HCT116 (cell line): ENCODE measurements at regions not wholly inside any gene's neighbourhood (a gene's known extent, or its start where the extent isn't known, plus 50 kb on each side); places are given as distances from the start of the nearest gene placed in this dataset.

Experiments
- ATAC-seq: fragments of 200-7000 bp; cut with Tn5 transposase; 2 replicates; pipeline ENCODE4 v1.9.1; 2020; ENCODE audit warnings: mild to moderate bottlenecking, moderate library complexity
- BruUV-seq: library from RNA; stranded (reverse); fragments of 400-500 nt; replicated peaks from 2 replicates; lab custom pipeline; 2021; lab: Mats Ljungman, UMichigan
- CTCF ChIA-PET: fragments of 300-600 bp; sonication (Branson Sonifier 250); formaldehyde crosslinking; loops from one replicate; lab custom pipeline; 2021; ENCODE audit warnings: antibody characterized with exemption; lab: Charles Lee
- POLR2A ChIA-PET: fragments of 300-600, 350-600 bp; sonication (Branson Sonifier 250); formaldehyde crosslinking; loops from one replicate; lab custom pipeline; 2021; ENCODE audit warnings: antibody characterized with exemption; lab: Charles Lee
- RAD21 ChIA-PET, 2 experiments: fragments of 300-600 bp; sonication (Branson Sonifier 250); formaldehyde crosslinking; loops; one replicate each; lab custom pipeline; 2023; ENCODE audit warnings: low total read pairs in 2 of 2; ENCODE audit not compliant: uncharacterized antibody in 2 of 2, unreplicated experiment in 2 of 2, low non-redundant PET in 1 of 2; lab: Charles Lee
- DNase-seq: peaks from one replicate; pipeline ENCODE4 v3.0.0-alpha.2; 2010; ENCODE audit warnings: low read depth, low spot score
- H2AFZ ChIP-seq: fragments of 200-600 bp; shearing (Covaris generic), sonication (generic); 2 replicates; pipeline ENCODE4 v1.6.1; 2017; ENCODE audit warnings: low read depth, mixed run types, mixed read lengths, antibody characterized with exemption, low read length; ENCODE audit not compliant: poor library complexity, severe bottlenecking
- H3K27ac ChIP-seq: 2 replicates; pipeline ENCODE4 v1.5.1; 2012; ENCODE audit warnings: low read depth, low read length
- H3K27me3 ChIP-seq: fragments of 200-600 bp; sonication (generic); 2 replicates; pipeline ENCODE4 v1.6.1; 2016; ENCODE audit warnings: mixed run types, low read length, mixed read lengths; ENCODE audit not compliant: insufficient read depth
- H3K36me3 ChIP-seq, 2 experiments: fragments of 200-500 bp in 1 of 2; fragments of 200-600 bp in 1 of 2; sonication (Bioruptor generic) in 1 of 2; sonication (generic) in 1 of 2; 2 replicates each; pipeline versions ENCODE4 v1.5.1 to v1.6.1; 2014 to 2016; ENCODE audit warnings: low read length in 2 of 2, inconsistent platforms in 1 of 2, mixed read lengths in 1 of 2, mixed run types in 1 of 2; ENCODE audit not compliant: insufficient read depth in 2 of 2, control insufficient read depth in 1 of 2
- H3K4me1 ChIP-seq, 2 experiments: fragments of 200-600 bp in 1 of 2; sonication (generic) in 1 of 2; 2 replicates each; pipeline versions ENCODE4 v1.5.1 to v1.6.1; 2012 to 2017; ENCODE audit warnings: low read length in 2 of 2, inconsistent platforms in 1 of 2, mild to moderate bottlenecking in 1 of 2, mixed read lengths in 1 of 2, mixed run types in 1 of 2, moderate library complexity in 1 of 2; ENCODE audit not compliant: insufficient read depth in 2 of 2, control insufficient read depth in 1 of 2
- H3K4me2 ChIP-seq: fragments of 200-600 bp; sonication (generic); 2 replicates; pipeline ENCODE4 v1.6.1; 2017; ENCODE audit warnings: mixed run types, low read length, mixed read lengths
- H3K4me3 ChIP-seq, 2 experiments: fragments of 200-600 bp in 1 of 2; sonication (generic) in 1 of 2; replicated peaks in 1 of 2; 2 replicates each; pipeline ENCODE4 v1.5.1; 2011 to 2016; ENCODE audit warnings: low read length in 2 of 2, control low read depth in 1 of 2, low read depth in 1 of 2, mild to moderate bottlenecking in 1 of 2, mixed read lengths in 1 of 2, mixed run types in 1 of 2
- H3K79me2 ChIP-seq: fragments of 200-600 bp; sonication (generic); 2 replicates; pipeline ENCODE4 v1.6.1; 2017; ENCODE audit warnings: mild to moderate bottlenecking, mixed run types, low read length, moderate library complexity, mixed read lengths; ENCODE audit not compliant: insufficient read depth
- H3K9ac ChIP-seq: fragments of 200-600 bp; sonication (generic); 2 replicates; pipeline ENCODE4 v1.6.1; 2016; ENCODE audit warnings: low read length, mixed read lengths
- H3K9me2 ChIP-seq: fragments of 200-600 bp; sonication (generic), shearing (Covaris generic); 2 replicates; pipeline ENCODE4 v1.6.1; 2017; ENCODE audit warnings: mixed run types, mild to moderate bottlenecking, moderate library complexity; ENCODE audit not compliant: insufficient read depth
- H3K9me3 ChIP-seq, 2 experiments: fragments of 200-500 bp in 1 of 2; fragments of 200-600 bp in 1 of 2; sonication (Bioruptor generic) in 1 of 2; sonication (generic) in 1 of 2; 2 replicates each; pipeline ENCODE4 v1.6.1; 2014 to 2017; ENCODE audit warnings: low read length in 2 of 2, mixed read lengths in 2 of 2, inconsistent platforms in 1 of 2, low read depth in 1 of 2, mild to moderate bottlenecking in 1 of 2, mixed run types in 1 of 2, moderate library complexity in 1 of 2; ENCODE audit not compliant: control insufficient read depth in 1 of 2, insufficient read depth in 1 of 2
- H4K20me1 ChIP-seq: fragments of 200-600 bp; sonication (generic), shearing (Covaris generic); 2 replicates; pipeline ENCODE4 v1.6.1; 2017; ENCODE audit warnings: mixed run types, mild to moderate bottlenecking, moderate library complexity; ENCODE audit not compliant: insufficient read depth
- CBX3 ChIP-seq: IDR thresholded peaks from 2 replicates; pipeline ENCODE4 v1.6.1; 2012; ENCODE audit warnings: low read depth
- EGR1 ChIP-seq: IDR thresholded peaks from 2 replicates; pipeline ENCODE4 v1.6.1; 2012; ENCODE audit warnings: low read depth
- EZH2 ChIP-seq: fragments of 200-600 bp; sonication (generic); IDR thresholded peaks from 2 replicates; pipeline ENCODE4 v1.6.1; 2017; ENCODE audit warnings: antibody characterized with exemption, mixed run types
- EZH2phosphoT487 ChIP-seq: fragments of 200-600 bp; IDR thresholded peaks from 2 replicates; pipeline ENCODE4 v1.6.1; 2018; ENCODE audit warnings: antibody characterized with exemption, borderline replicate concordance
- FOSL1 ChIP-seq: IDR thresholded peaks from 2 replicates; pipeline ENCODE4 v1.6.1; 2012; ENCODE audit warnings: low read depth
- JUND ChIP-seq: IDR thresholded peaks from 2 replicates; pipeline ENCODE4 v1.6.1; 2012
- MAX ChIP-seq: IDR thresholded peaks from 2 replicates; pipeline ENCODE4 v1.6.1; 2012
- POLR2AphosphoS5 ChIP-seq: IDR thresholded peaks from 2 replicates; pipeline ENCODE4 v1.6.1; 2011; ENCODE audit warnings: mild to moderate bottlenecking, low read depth, low read length, moderate library complexity
- SP1 ChIP-seq: IDR thresholded peaks from 2 replicates; pipeline ENCODE4 v1.6.1; 2012; ENCODE audit warnings: low read depth
- TCF7L2 ChIP-seq: IDR thresholded peaks from 2 replicates; pipeline ENCODE4 v1.7.0; 2011; ENCODE audit warnings: borderline replicate concordance, inconsistent platforms; ENCODE audit not compliant: insufficient read depth, insufficient read length; ENCODE audit errors: extremely low read depth
- YY1 ChIP-seq: IDR thresholded peaks from 2 replicates; pipeline ENCODE4 v1.6.1; 2011; ENCODE audit warnings: low read length, low read depth, moderate library complexity, mild to moderate bottlenecking; ENCODE audit not compliant: insufficient replicate concordance; ENCODE audit errors: extremely low read depth
- ZFX ChIP-seq: fragments of 450-650 bp; IDR thresholded peaks from 2 replicates; pipeline ENCODE4 v1.6.1; 2017
- intact Hi-C: fragments of 100-400 bp; cut with micrococcal nuclease; formaldehyde crosslinking; loops from 2 replicates; pipeline ENCODE4 v1.10.0; 2022
- TF ChIP-seq, protein P1 (sequence below), 3 experiments: fragments of 200-600 bp in 1 of 3; sonication (generic) in 1 of 3; IDR thresholded peaks in 2 of 3; conservative IDR thresholded peaks in 1 of 3; 2 replicates each; pipeline ENCODE4 v1.5.1; 2012 to 2017; ENCODE audit warnings: low read depth in 2 of 3, low read length in 2 of 3, antibody characterized with exemption in 1 of 3, borderline replicate concordance in 1 of 3, control low read depth in 1 of 3, mild to moderate bottlenecking in 1 of 3, mixed read lengths in 1 of 3, mixed run types in 1 of 3, moderate library complexity in 1 of 3; ENCODE audit not compliant: insufficient read depth in 1 of 3
- TF ChIP-seq, protein P2 (sequence below): IDR thresholded peaks from 2 replicates; pipeline ENCODE4 v1.6.1; 2012; ENCODE audit warnings: low read depth
- TF ChIP-seq, protein P3 (sequence below): IDR thresholded peaks from 2 replicates; pipeline ENCODE4 v1.6.1; 2011; ENCODE audit warnings: mild to moderate bottlenecking, low read length, moderate library complexity; ENCODE audit not compliant: insufficient replicate concordance; ENCODE audit errors: extremely low read depth

GRCh38 chr14:23895053-23895419 is 58.5 kb upstream of the DHRS4 start:
- Histone ChIP-seq H3K27ac (no peak overlapping the region), H3K36me3 (no peaks in the 10 kb centered on the region), H3K79me2 (no peaks in the 10 kb centered on the region), H3K9ac (no peak overlapping the region), H4K20me1 (no peaks in the 10 kb centered on the region), H2AFZ (no peak overlapping the region), H3K27me3 (no peaks in the 10 kb centered on the region), H3K9me3 (no peaks in the 10 kb centered on the region), H3K4me2 (no peak overlapping the region), H3K9me2 (no peaks in the 10 kb centered on the region), H3K4me1 (no peaks in the 10 kb centered on the region), H3K4me3 (no peak overlapping the region)
- TF ChIP-seq EZH2phosphoT487 (no peak), ZFX (no peak), EGR1 (no peak), EZH2 (no peak), YY1 (no peak), MAX (no peak), POLR2AphosphoS5 (no peak), JUND (no peak), FOSL1 (no peak), SP1 (no peak), TCF7L2 (no peak), CBX3 (no peak)
- TF ChIP-seq, protein P1, sequence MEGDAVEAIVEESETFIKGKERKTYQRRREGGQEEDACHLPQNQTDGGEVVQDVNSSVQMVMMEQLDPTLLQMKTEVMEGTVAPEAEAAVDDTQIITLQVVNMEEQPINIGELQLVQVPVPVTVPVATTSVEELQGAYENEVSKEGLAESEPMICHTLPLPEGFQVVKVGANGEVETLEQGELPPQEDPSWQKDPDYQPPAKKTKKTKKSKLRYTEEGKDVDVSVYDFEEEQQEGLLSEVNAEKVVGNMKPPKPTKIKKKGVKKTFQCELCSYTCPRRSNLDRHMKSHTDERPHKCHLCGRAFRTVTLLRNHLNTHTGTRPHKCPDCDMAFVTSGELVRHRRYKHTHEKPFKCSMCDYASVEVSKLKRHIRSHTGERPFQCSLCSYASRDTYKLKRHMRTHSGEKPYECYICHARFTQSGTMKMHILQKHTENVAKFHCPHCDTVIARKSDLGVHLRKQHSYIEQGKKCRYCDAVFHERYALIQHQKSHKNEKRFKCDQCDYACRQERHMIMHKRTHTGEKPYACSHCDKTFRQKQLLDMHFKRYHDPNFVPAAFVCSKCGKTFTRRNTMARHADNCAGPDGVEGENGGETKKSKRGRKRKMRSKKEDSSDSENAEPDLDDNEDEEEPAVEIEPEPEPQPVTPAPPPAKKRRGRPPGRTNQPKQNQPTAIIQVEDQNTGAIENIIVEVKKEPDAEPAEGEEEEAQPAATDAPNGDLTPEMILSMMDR (IDR thresholded peaks at IDR 0.05 in 2 of 3, conservative IDR thresholded peaks at IDR 0.05 in 1 of 3; ENCODE audit: borderline replicate concordance in 1 of 3, insufficient read depth in 1 of 3, low read depth in 2 of 3, low read length in 2 of 3) = no peak
- TF ChIP-seq, protein P2, sequence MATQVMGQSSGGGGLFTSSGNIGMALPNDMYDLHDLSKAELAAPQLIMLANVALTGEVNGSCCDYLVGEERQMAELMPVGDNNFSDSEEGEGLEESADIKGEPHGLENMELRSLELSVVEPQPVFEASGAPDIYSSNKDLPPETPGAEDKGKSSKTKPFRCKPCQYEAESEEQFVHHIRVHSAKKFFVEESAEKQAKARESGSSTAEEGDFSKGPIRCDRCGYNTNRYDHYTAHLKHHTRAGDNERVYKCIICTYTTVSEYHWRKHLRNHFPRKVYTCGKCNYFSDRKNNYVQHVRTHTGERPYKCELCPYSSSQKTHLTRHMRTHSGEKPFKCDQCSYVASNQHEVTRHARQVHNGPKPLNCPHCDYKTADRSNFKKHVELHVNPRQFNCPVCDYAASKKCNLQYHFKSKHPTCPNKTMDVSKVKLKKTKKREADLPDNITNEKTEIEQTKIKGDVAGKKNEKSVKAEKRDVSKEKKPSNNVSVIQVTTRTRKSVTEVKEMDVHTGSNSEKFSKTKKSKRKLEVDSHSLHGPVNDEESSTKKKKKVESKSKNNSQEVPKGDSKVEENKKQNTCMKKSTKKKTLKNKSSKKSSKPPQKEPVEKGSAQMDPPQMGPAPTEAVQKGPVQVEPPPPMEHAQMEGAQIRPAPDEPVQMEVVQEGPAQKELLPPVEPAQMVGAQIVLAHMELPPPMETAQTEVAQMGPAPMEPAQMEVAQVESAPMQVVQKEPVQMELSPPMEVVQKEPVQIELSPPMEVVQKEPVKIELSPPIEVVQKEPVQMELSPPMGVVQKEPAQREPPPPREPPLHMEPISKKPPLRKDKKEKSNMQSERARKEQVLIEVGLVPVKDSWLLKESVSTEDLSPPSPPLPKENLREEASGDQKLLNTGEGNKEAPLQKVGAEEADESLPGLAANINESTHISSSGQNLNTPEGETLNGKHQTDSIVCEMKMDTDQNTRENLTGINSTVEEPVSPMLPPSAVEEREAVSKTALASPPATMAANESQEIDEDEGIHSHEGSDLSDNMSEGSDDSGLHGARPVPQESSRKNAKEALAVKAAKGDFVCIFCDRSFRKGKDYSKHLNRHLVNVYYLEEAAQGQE = no peak
- TF ChIP-seq, protein P3, sequence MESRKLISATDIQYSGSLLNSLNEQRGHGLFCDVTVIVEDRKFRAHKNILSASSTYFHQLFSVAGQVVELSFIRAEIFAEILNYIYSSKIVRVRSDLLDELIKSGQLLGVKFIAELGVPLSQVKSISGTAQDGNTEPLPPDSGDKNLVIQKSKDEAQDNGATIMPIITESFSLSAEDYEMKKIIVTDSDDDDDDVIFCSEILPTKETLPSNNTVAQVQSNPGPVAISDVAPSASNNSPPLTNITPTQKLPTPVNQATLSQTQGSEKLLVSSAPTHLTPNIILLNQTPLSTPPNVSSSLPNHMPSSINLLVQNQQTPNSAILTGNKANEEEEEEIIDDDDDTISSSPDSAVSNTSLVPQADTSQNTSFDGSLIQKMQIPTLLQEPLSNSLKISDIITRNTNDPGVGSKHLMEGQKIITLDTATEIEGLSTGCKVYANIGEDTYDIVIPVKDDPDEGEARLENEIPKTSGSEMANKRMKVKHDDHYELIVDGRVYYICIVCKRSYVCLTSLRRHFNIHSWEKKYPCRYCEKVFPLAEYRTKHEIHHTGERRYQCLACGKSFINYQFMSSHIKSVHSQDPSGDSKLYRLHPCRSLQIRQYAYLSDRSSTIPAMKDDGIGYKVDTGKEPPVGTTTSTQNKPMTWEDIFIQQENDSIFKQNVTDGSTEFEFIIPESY = no peak
- ChIA-PET CTCF (interaction anchor here (1.2 to 1.7 kb wide), 2 partner anchors 16 to 306 kb away, joined by 4 read pairs; no protein-coding TSS in a partner anchor), POLR2A (no interaction called here), RAD21 (no interaction called here)
- ATAC-seq (no peak), DNase-seq (no peak)
- intact Hi-C loops = no loop called here
- no TSS peak for BruUV-seq
